Transverse colon (tissue), 4 donors: ENCODE measurements at regions not wholly inside any gene's neighbourhood (a gene's known extent, or its start where the extent isn't known, plus 50 kb on each side); places are given as distances from the start of the nearest gene placed in this dataset.

Experiments
- DNase-seq: peaks from one replicate; pipeline ENCODE4 v3.0.0-alpha.2; 2019
- H3K27ac ChIP-seq, 4 donors: fragments of 200-600 bp; sonication (generic); 2 replicates each; pipeline ENCODE4 v1.5.1; 2016 to 2018; ENCODE audit warnings: inconsistent platforms in 4 of 4
- H3K27me3 ChIP-seq: fragments of 200-600 bp; sonication (generic); 2 replicates; pipeline ENCODE4 v1.5.1; 2017; ENCODE audit warnings: inconsistent platforms
- H3K36me3 ChIP-seq, 4 donors: fragments of 200-600 bp; sonication (generic); 2 replicates each; pipeline ENCODE4 v1.5.1; 2017 to 2019; ENCODE audit warnings: inconsistent platforms in 4 of 4
- H3K4me1 ChIP-seq, 4 donors: fragments of 200-600 bp; sonication (generic); 2 replicates each; pipeline ENCODE4 v1.5.1; 2017 to 2020; ENCODE audit warnings: inconsistent platforms in 4 of 4
- H3K4me3 ChIP-seq, 4 donors: fragments of 200-600 bp; sonication (generic); 1 replicate in 1 of 4; 2 replicates in 3 of 4; pipeline versions ENCODE4 v1.5.1 to v1.6.1; 2017 to 2019; ENCODE audit warnings: inconsistent platforms in 4 of 4
- H3K9me3 ChIP-seq, 2 donors: fragments of 200-600 bp; sonication (generic); 2 replicates each; pipeline ENCODE4 v1.5.1; 2017 to 2019; ENCODE audit warnings: inconsistent platforms in 2 of 2
- EP300 ChIP-seq: sonication (generic); formaldehyde crosslinking; IDR thresholded peaks from one replicate; pipeline ENCODE4 v1.6.1; 2017; ENCODE audit warnings: antibody characterized with exemption, low read depth
- POLR2A ChIP-seq: fragments of 450-650 bp; IDR thresholded peaks from one replicate; pipeline ENCODE4 v1.6.1; 2016; ENCODE audit warnings: antibody characterized with exemption, mild to moderate bottlenecking, moderate library complexity
- POLR2AphosphoS5 ChIP-seq, 3 donors: sonication (generic); formaldehyde crosslinking; IDR thresholded peaks; one replicate each; pipeline ENCODE4 v1.6.1; 2016; ENCODE audit warnings: antibody characterized with exemption in 3 of 3
- WGBS, 2 donors: methylation state at CpG; one replicate each; pipeline ENCODE4 v1.1.5; 2018; ENCODE audit warnings: low coverage in 1 of 2; 5-methylcytosine and 5-hydroxymethylcytosine counted together
- in situ Hi-C, 4 donors: fragments of 200-750 bp; cut with MboI; loops; one replicate each; pipeline versions ENCODE4 v1.15.0 to v1.15.1; 2017; ENCODE audit warnings: low sequenced_read_pairs in 3 of 4, low pct_ligation_motif_present in 1 of 4, low pct_unique_long_range_greater_than_20kb in 1 of 4
- intact Hi-C: fragments of 100-400 bp; cut with DNase I; formaldehyde crosslinking; loops from one replicate; pipeline ENCODE4 v1.15.1; 2023; ENCODE audit warnings: low total_unique reads
- TF ChIP-seq, protein P1 (sequence below), 5 experiments: fragments of 200-600 bp in 3 of 5; fragments of 450-650 bp in 2 of 5; sonication (generic) in 3 of 5; IDR thresholded peaks; 1 replicate in 2 of 5; 2 replicates in 3 of 5; pipeline ENCODE4 v1.5.1; 2016 to 2017; ENCODE audit warnings: antibody characterized with exemption in 5 of 5, inconsistent platforms in 3 of 5, mild to moderate bottlenecking in 2 of 5, moderate library complexity in 1 of 5

- H3K9me3 ChIP-seq = no peaks in the 10 kb centered on the region
- WGBS, 2 donors = 60 to 79% methylated on average over 1 to 2 of the region's 2 CpGs
- TF ChIP-seq EP300 = no peak
- no peak for TF ChIP-seq POLR2A
- DNase-seq = no peak
- H3K4me1 ChIP-seq = no peaks in the 10 kb centered on the region
- no peak overlapping the region for H3K4me3 ChIP-seq
- H3K27ac ChIP-seq = no peak overlapping the region
- no peaks in the 10 kb centered on the region for H3K27me3 ChIP-seq
- no peaks in the 10 kb centered on the region for H3K36me3 ChIP-seq
- intact Hi-C loops (no loop called here), in situ Hi-C loops (no loop called here)
These were observed 111.2 kb upstream of the IRX6 start for GRCh38 chr16:55212791-55213190.

- no peak for DNase-seq
- 13 to 26% methylated on average over 2 of the region's 2 CpGs for WGBS, 2 donors
- Histone ChIP-seq H3K27ac (no peak overlapping the region), H3K9me3 (no peaks in the 10 kb centered on the region), H3K36me3 (no peaks in the 10 kb centered on the region), H3K4me3 (no peak overlapping the region), H3K4me1 (no peaks in the 10 kb centered on the region), H3K27me3 (no peaks in the 10 kb centered on the region)
- in situ Hi-C loops = no loop called here
- TF ChIP-seq, protein P1, sequence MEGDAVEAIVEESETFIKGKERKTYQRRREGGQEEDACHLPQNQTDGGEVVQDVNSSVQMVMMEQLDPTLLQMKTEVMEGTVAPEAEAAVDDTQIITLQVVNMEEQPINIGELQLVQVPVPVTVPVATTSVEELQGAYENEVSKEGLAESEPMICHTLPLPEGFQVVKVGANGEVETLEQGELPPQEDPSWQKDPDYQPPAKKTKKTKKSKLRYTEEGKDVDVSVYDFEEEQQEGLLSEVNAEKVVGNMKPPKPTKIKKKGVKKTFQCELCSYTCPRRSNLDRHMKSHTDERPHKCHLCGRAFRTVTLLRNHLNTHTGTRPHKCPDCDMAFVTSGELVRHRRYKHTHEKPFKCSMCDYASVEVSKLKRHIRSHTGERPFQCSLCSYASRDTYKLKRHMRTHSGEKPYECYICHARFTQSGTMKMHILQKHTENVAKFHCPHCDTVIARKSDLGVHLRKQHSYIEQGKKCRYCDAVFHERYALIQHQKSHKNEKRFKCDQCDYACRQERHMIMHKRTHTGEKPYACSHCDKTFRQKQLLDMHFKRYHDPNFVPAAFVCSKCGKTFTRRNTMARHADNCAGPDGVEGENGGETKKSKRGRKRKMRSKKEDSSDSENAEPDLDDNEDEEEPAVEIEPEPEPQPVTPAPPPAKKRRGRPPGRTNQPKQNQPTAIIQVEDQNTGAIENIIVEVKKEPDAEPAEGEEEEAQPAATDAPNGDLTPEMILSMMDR (IDR thresholded peaks at IDR 0.05) = no peak
- TF ChIP-seq POLR2AphosphoS5 (IDR thresholded peaks at IDR 0.05) (no peak), EP300 (no peak), POLR2A (no peak)
- intact Hi-C loops = no loop called here
These were observed 109.6 kb upstream of the IRX6 start for GRCh38 chr16:55214412-55214811.

- WGBS, 2 donors = 65 to 66% methylated on average over 5 of the region's 5 CpGs
These were observed 109.0 kb upstream of the IRX6 start for GRCh38 chr16:55214974-55215494.

GRCh38 chr16:55217392-55217791, 106.6 kb upstream of the IRX6 start:
- H3K9me3 ChIP-seq = no peaks in the 10 kb centered on the region
- intact Hi-C loops = no loop called here
- TF ChIP-seq EP300 (no peak), POLR2A (no peak), POLR2AphosphoS5 (IDR thresholded peaks at IDR 0.05) (no peak)
- TF ChIP-seq, protein P1 (IDR thresholded peaks at IDR 0.05) = no peak
- no peaks in the 10 kb centered on the region for H3K36me3 ChIP-seq
- no peaks in the 10 kb centered on the region for H3K4me1 ChIP-seq
- no peak overlapping the region for H3K4me3 ChIP-seq
- no peak for DNase-seq
- WGBS, 2 donors = 21 to 38% methylated on average over 2 of the region's 2 CpGs
- no peak overlapping the region for H3K27ac ChIP-seq
- no peaks in the 10 kb centered on the region for H3K27me3 ChIP-seq
- in situ Hi-C loops = no loop called here

More at GRCh38 chr16:55214974-55215494, 109.0 kb upstream of the IRX6 start:
- Histone ChIP-seq H3K27ac (no peak overlapping the region), H3K9me3 (no peaks in the 10 kb centered on the region), H3K4me3 (no peak overlapping the region), H3K27me3 (no peaks in the 10 kb centered on the region), H3K36me3 (no peaks in the 10 kb centered on the region), H3K4me1 (no peaks in the 10 kb centered on the region)
- in situ Hi-C loops (no loop called here), intact Hi-C loops (no loop called here)
- no peak for DNase-seq
- TF ChIP-seq POLR2A (no peak), EP300 (no peak), POLR2AphosphoS5 (IDR thresholded peaks at IDR 0.05) (no peak)
- TF ChIP-seq, protein P1 (IDR thresholded peaks at IDR 0.05) = no peak

DNA sequence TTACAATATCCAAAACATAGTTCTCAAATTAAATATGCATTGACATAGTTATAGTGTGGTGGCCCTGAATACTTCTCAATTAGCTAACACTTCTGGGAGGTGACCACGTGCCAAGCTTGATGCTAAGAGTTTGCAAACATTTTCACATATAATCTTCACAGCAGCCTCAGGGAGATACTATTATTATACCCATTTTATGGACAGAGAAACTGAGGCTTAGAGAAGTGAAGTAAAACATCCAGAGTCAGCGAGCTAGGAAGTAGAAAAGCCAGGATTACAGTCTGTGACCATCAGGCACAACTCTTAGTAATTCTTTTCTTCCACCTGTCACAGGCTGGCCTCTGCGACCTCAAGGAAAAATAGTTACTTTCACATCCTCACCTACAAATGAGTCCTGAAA, 102.2 kb upstream of the IRX6 start:
- no peaks in the 10 kb centered on the region for H3K4me1 ChIP-seq
- H3K9me3 ChIP-seq = no peaks in the 10 kb centered on the region
- in situ Hi-C loops (no loop called here), intact Hi-C loops (no loop called here)
- no peak overlapping the region for H3K27ac ChIP-seq
- no peak for DNase-seq
- no peaks in the 10 kb centered on the region for H3K27me3 ChIP-seq
- 50 to 60% methylated on average over 1 to 3 of the region's 3 CpGs for WGBS, 2 donors
- TF ChIP-seq EP300 (no peak), POLR2A (no peak)
- TF ChIP-seq, protein P1 (IDR thresholded peaks at IDR 0.05) = no peak
- no peak overlapping the region for H3K4me3 ChIP-seq
- H3K36me3 ChIP-seq = no peaks in the 10 kb centered on the region
